ENCODE measurements at regions not wholly inside any gene's neighbourhood (a gene's known extent, or its start where the extent isn't known, plus 50 kb on each side); places are given as distances from the start of the nearest gene placed in this dataset.
"Not testable (repeated sequence)": the region's sequence is repeated elsewhere in the genome, so short reads cannot be mapped to it uniquely, and the experiment has no call there.

- H3K36me3 Mint-ChIP-seq (ENCODE audit: low read depth): no peaks in the 10 kb centered on the region
- no peak overlapping the region for H3K4me3 Mint-ChIP-seq
- no peak for TF ChIP-seq CTCF (IDR thresholded peaks at IDR 0.05; ENCODE audit: unreplicated experiment in 3 of 3)
- H3K27me3 Mint-ChIP-seq (ENCODE audit: low read depth): peaks cover 10% of the 10 kb centered on the region
- peak overlapping the region in 1 of 3 experiments; percentile 11 for H3K27ac Mint-ChIP-seq
- H3K9me3 Mint-ChIP-seq: peaks cover 3% of the 10 kb centered on the region
- H3K4me1 Mint-ChIP-seq: peaks cover 41% of the 10 kb centered on the region
Measured at GRCh38 chr12:116376354-116377193, 99.1 kb upstream of the MED13L start.

- not testable (repeated sequence) for H3K4me3 Mint-ChIP-seq; H3K36me3 Mint-ChIP-seq (ENCODE audit: low read depth); H3K9me3 Mint-ChIP-seq; H3K27me3 Mint-ChIP-seq (ENCODE audit: low read depth)
- H3K4me1 Mint-ChIP-seq: peaks cover 47% of the 10 kb centered on the region
- peak overlapping the region; percentile 3 to 21 (median 19) for H3K27ac Mint-ChIP-seq
Measured at GRCh38 chr12:116377194-116377571, 99.7 kb upstream of the MED13L start.

DNA sequence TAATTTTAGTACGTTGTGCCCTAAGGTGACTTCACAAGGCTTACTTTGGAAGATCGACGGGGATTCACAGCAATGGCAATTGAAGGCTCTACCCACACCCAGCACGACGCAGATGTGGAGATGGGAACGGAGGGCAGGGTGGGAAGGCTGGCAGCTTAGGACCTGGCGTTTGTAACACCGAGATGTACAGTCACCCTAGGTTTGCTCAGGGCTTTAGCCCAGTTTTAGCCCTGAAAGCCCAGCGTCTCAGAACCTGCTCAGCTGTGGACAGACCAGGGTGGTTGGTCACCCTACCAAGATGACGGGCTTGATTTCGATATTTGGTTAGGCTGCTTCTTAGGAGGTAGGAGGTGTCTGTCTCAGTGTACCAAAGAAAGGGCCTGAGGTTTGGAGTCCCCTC is 100.5 kb upstream of the MED13L start:
- no peak for TF ChIP-seq CTCF (IDR thresholded peaks at IDR 0.05; ENCODE audit: unreplicated experiment in 3 of 3)
- H3K36me3 Mint-ChIP-seq (ENCODE audit: low read depth): no peaks in the 10 kb centered on the region
- H3K4me1 Mint-ChIP-seq: peaks cover 53% of the 10 kb centered on the region
- no peak overlapping the region for H3K4me3 Mint-ChIP-seq
- peaks cover 10% of the 10 kb centered on the region for H3K27me3 Mint-ChIP-seq (ENCODE audit: low read depth)
- H3K9me3 Mint-ChIP-seq: peaks cover 3% of the 10 kb centered on the region
- H3K27ac Mint-ChIP-seq: peak overlapping the region; percentile 3 to 21 (median 19)

DNA sequence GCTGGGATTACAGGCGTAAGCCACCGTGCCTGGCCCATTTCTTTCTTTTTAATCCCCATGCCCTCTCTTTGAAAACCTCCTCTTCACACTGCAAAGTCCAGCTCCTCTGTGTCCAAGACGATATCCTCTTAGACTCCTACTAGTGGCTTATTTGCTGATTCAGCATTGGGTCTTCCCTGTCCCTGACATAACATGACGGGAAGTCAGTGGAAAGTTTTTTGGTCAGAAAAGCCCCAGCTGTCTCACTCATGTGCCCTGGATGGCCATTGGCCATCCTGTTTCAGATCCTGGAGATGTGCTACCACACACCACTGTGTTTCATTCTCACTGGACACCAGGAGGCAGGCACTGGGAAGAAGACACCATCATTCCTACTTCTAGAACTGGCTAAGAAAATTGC is 102.6 kb upstream of the MED13L start:
- Mint-ChIP-seq H3K27ac (peak overlapping the region; percentile 78 to 94 (median 87)), H3K4me1 (peaks cover 45% of the 10 kb centered on the region), H3K27me3 (ENCODE audit: low read depth) (peaks cover 6% of the 10 kb centered on the region), H3K9me3 (peaks cover 3% of the 10 kb centered on the region), H3K36me3 (ENCODE audit: low read depth) (no peaks in the 10 kb centered on the region), H3K4me3 (peak overlapping the region in 1 of 3 experiments; percentile 24)
- no peak for TF ChIP-seq CTCF (IDR thresholded peaks at IDR 0.05; ENCODE audit: unreplicated experiment in 3 of 3)

GRCh38 chr12:116380740-116381139 is 103.2 kb upstream of the MED13L start:
- H3K4me1 Mint-ChIP-seq: peaks cover 41% of the 10 kb centered on the region
- H3K9me3 Mint-ChIP-seq; H3K4me3 Mint-ChIP-seq; H3K27me3 Mint-ChIP-seq (ENCODE audit: low read depth); H3K36me3 Mint-ChIP-seq (ENCODE audit: low read depth): not testable (repeated sequence)
- peak overlapping the region; percentile 79 to 94 (median 92) for H3K27ac Mint-ChIP-seq

GRCh38 chr12:116381240-116381743 is 103.8 kb upstream of the MED13L start:
- Mint-ChIP-seq H3K27me3 (ENCODE audit: low read depth) (peaks cover 3% of the 10 kb centered on the region), H3K9me3 (no peaks in the 10 kb centered on the region), H3K36me3 (ENCODE audit: low read depth) (no peaks in the 10 kb centered on the region), H3K4me3 (peak overlapping the region; percentile 44 to 72 (median 66)), H3K4me1 (peaks cover 37% of the 10 kb centered on the region), H3K27ac (peak overlapping the region; percentile 79 to 94 (median 92))
- no peak for TF ChIP-seq CTCF (IDR thresholded peaks at IDR 0.05; ENCODE audit: unreplicated experiment in 3 of 3)

Measured in nephron (organoid).